ENCODE measurements at regions not wholly inside any gene's neighbourhood (a gene's known extent, or its start where the extent isn't known, plus 50 kb on each side); places are given as distances from the start of the nearest gene placed in this dataset.

DNA sequence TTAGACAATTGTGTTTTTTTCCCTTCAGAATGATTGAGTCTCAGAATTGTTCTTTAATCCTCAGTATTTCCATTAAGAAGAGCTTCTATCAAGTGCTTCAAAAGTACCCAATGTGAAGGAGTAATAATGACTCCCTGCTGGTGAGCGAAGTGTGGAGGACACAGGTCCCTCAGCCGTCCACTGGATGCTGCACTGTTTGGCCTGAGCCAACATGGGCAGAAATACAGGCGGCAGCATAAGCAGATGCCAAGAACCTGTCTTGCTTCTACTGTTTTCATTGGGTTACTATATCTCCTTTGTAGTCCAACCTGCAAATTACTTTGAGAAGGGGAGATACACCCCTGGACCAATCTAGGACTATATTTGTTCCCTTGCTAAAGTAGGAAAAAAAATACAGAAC is 55.3 kb upstream of the DPH5 start:
- TF ChIP-seq, protein P1, sequence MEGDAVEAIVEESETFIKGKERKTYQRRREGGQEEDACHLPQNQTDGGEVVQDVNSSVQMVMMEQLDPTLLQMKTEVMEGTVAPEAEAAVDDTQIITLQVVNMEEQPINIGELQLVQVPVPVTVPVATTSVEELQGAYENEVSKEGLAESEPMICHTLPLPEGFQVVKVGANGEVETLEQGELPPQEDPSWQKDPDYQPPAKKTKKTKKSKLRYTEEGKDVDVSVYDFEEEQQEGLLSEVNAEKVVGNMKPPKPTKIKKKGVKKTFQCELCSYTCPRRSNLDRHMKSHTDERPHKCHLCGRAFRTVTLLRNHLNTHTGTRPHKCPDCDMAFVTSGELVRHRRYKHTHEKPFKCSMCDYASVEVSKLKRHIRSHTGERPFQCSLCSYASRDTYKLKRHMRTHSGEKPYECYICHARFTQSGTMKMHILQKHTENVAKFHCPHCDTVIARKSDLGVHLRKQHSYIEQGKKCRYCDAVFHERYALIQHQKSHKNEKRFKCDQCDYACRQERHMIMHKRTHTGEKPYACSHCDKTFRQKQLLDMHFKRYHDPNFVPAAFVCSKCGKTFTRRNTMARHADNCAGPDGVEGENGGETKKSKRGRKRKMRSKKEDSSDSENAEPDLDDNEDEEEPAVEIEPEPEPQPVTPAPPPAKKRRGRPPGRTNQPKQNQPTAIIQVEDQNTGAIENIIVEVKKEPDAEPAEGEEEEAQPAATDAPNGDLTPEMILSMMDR (conservative IDR thresholded peaks at IDR 0.05; ENCODE audit: low read length) = no peak
- TF ChIP-seq EZH2phosphoT487 (IDR thresholded peaks at IDR 0.05; ENCODE audit: borderline replicate concordance) = no peak
